Loucy (cell line): ENCODE measurements at regions not wholly inside any gene's neighbourhood (a gene's known extent, or its start where the extent isn't known, plus 50 kb on each side); places are given as distances from the start of the nearest gene placed in this dataset.

ENCODE experiments used
- H2AFZ ChIP-seq: fragments of 200-600 bp; sonication (generic); 2 replicates; pipeline ENCODE4 v1.6.0; 2016; ENCODE audit warnings: antibody characterized with exemption, mild to moderate bottlenecking, low read length, moderate library complexity
- H3F3A ChIP-seq: fragments of 200-600 bp; 2 replicates; pipeline ENCODE4 v1.6.0; 2016; ENCODE audit warnings: antibody characterized with exemption, low read depth, mild to moderate bottlenecking
- H3K27me3 ChIP-seq: fragments of 200-600 bp; sonication (generic); 2 replicates; pipeline ENCODE4 v1.6.1; 2014; ENCODE audit warnings: low read length, mild to moderate bottlenecking; ENCODE audit not compliant: insufficient read depth, poor library complexity, severe bottlenecking
- H3K36me3 ChIP-seq: fragments of 200-600 bp; sonication (generic); 2 replicates; pipeline ENCODE4 v1.6.1; 2016; ENCODE audit warnings: low read length; ENCODE audit not compliant: insufficient read depth
- H3K4me1 ChIP-seq: fragments of 200-600 bp; sonication (generic); 2 replicates; pipeline ENCODE4 v1.5.1; 2014; ENCODE audit warnings: low read length, mild to moderate bottlenecking; ENCODE audit not compliant: insufficient read depth, poor library complexity, severe bottlenecking
- H3K4me2 ChIP-seq: fragments of 200-600 bp; sonication (generic); 2 replicates; pipeline ENCODE4 v1.6.0; 2014; ENCODE audit warnings: antibody characterized with exemption, low read length, low read depth, mild to moderate bottlenecking; ENCODE audit not compliant: poor library complexity, severe bottlenecking
- H3K4me3 ChIP-seq: fragments of 200-600 bp; sonication (generic); 2 replicates; pipeline ENCODE4 v1.5.1; 2014; ENCODE audit warnings: low read length, mild to moderate bottlenecking, mixed read lengths; ENCODE audit not compliant: poor library complexity, severe bottlenecking
- H3K79me2 ChIP-seq: fragments of 200-600 bp; sonication (generic); 2 replicates; pipeline ENCODE4 v1.6.1; 2014; ENCODE audit warnings: low read length; ENCODE audit not compliant: insufficient read depth
- H3K9ac ChIP-seq: fragments of 200-600 bp; sonication (generic); 2 replicates; pipeline ENCODE4 v1.6.0; 2014; ENCODE audit warnings: mild to moderate bottlenecking, low read depth, low read length, moderate library complexity; ENCODE audit not compliant: poor library complexity, severe bottlenecking
- H3K9me2 ChIP-seq: fragments of 200-600 bp; sonication (generic); replicated peaks from 2 replicates; pipeline ENCODE4 v1.6.1; 2016; ENCODE audit warnings: low read depth, low read length, mixed read lengths
- H3K9me3 ChIP-seq: fragments of 200-600 bp; sonication (generic); 2 replicates; pipeline ENCODE4 v1.6.1; 2014; ENCODE audit warnings: mild to moderate bottlenecking, antibody characterized with exemption, low read length, low read depth; ENCODE audit not compliant: insufficient read depth
- H4K20me1 ChIP-seq: fragments of 200-600 bp; sonication (generic); 2 replicates; pipeline ENCODE4 v1.6.0; 2014; ENCODE audit warnings: antibody characterized with exemption, low read length, mild to moderate bottlenecking; ENCODE audit not compliant: insufficient read depth, poor library complexity, severe bottlenecking
- CTCF ChIP-seq: fragments of 200-600 bp; sonication (generic); conservative IDR thresholded peaks from 2 replicates; pipeline ENCODE4 v1.5.1; 2014; ENCODE audit warnings: mild to moderate bottlenecking, antibody characterized with exemption, low read length
- EZH2phosphoT487 ChIP-seq: fragments of 200-600 bp; IDR thresholded peaks from 2 replicates; pipeline ENCODE4 v1.6.1; 2018; ENCODE audit warnings: antibody characterized with exemption, mild to moderate bottlenecking, moderate library complexity, borderline replicate concordance

- Histone ChIP-seq H3K4me3 (no peak overlapping the region), H3K9me3 (no peaks in the 10 kb centered on the region), H4K20me1 (no peaks in the 10 kb centered on the region), H2AFZ (no peak overlapping the region), H3K36me3 (no peaks in the 10 kb centered on the region), H3K9me2 (no peaks in the 10 kb centered on the region), H3F3A (no peaks in the 10 kb centered on the region), H3K4me1 (no peaks in the 10 kb centered on the region), H3K4me2 (no peak overlapping the region), H3K27me3 (no peaks in the 10 kb centered on the region), H3K9ac (no peak overlapping the region), H3K79me2 (no peaks in the 10 kb centered on the region)
- TF ChIP-seq EZH2phosphoT487, result no peak
- TF ChIP-seq CTCF, result no peak
Measured at GRCh38 chr12:107938446-107938845, 163.9 kb downstream of the ASCL4 start.

- no peaks in the 10 kb centered on the region for H3K36me3 ChIP-seq
- no peaks in the 10 kb centered on the region for H3K9me3 ChIP-seq
- no peak overlapping the region for H3K4me3 ChIP-seq
- TF ChIP-seq EZH2phosphoT487 (no peak), CTCF (no peak)
- H3K4me2 ChIP-seq, result no peak overlapping the region
- no peaks in the 10 kb centered on the region for H3K4me1 ChIP-seq
- no peaks in the 10 kb centered on the region for H3K27me3 ChIP-seq
- no peaks in the 10 kb centered on the region for H3F3A ChIP-seq
- H3K79me2 ChIP-seq, result no peaks in the 10 kb centered on the region
- H3K9ac ChIP-seq, result no peak overlapping the region
- no peaks in the 10 kb centered on the region for H3K9me2 ChIP-seq
- H2AFZ ChIP-seq, result no peak overlapping the region
- H4K20me1 ChIP-seq, result no peaks in the 10 kb centered on the region
Measured at GRCh38 chr12:107948391-107948945, 174.0 kb downstream of the ASCL4 start.

GRCh38 chr12:107951024-107951423 lies 176.5 kb downstream of the ASCL4 start:
- Histone ChIP-seq H3K27me3 (no peaks in the 10 kb centered on the region), H3K9me2 (no peaks in the 10 kb centered on the region), H3K9me3 (no peaks in the 10 kb centered on the region), H3K4me2 (no peak overlapping the region), H3K4me3 (no peak overlapping the region), H3K4me1 (no peaks in the 10 kb centered on the region), H4K20me1 (no peaks in the 10 kb centered on the region), H3F3A (no peaks in the 10 kb centered on the region), H3K9ac (no peak overlapping the region), H3K79me2 (no peaks in the 10 kb centered on the region), H3K36me3 (no peaks in the 10 kb centered on the region), H2AFZ (no peak overlapping the region)
- TF ChIP-seq CTCF, result no peak
- TF ChIP-seq EZH2phosphoT487, result no peak
